Keratinocyte (primary cell): ENCODE measurements at regions not wholly inside any gene's neighbourhood (a gene's known extent, or its start where the extent isn't known, plus 50 kb on each side); places are given as distances from the start of the nearest gene placed in this dataset.

Source experiments
- DNase-seq: peaks from one replicate; pipeline ENCODE4 v3.0.0-alpha.2; 2011; ENCODE audit warnings: low read depth, missing footprints, low spot score
- FAIRE-seq: peaks from 2 replicates; lab custom pipeline; 2011; peaks lifted over from hg19 to GRCh38; lab: Jason Lieb, UNC
- H2AFZ ChIP-seq: 2 replicates; pipeline ENCODE4 v1.6.0; 2012; ENCODE audit warnings: low read length, control low read depth, inconsistent platforms; ENCODE audit not compliant: control insufficient read depth
- H3K27ac ChIP-seq: 2 replicates; pipeline ENCODE4 v1.5.1; 2011; ENCODE audit warnings: low read length; ENCODE audit not compliant: control insufficient read depth, insufficient read depth
- H3K27me3 ChIP-seq: 3 replicates; pipeline ENCODE4 v1.6.0; 2011; ENCODE audit warnings: low read length; ENCODE audit not compliant: control insufficient read depth, insufficient read depth; ENCODE audit errors: extremely low read depth
- H3K36me3 ChIP-seq, 2 experiments: 2 replicates in 1 of 2; 3 replicates in 1 of 2; pipeline ENCODE4 v1.5.1; 2011; ENCODE audit warnings: low read length in 2 of 2, mild to moderate bottlenecking in 1 of 2; ENCODE audit not compliant: control insufficient read depth in 2 of 2, insufficient read depth in 2 of 2; ENCODE audit errors: extremely low read depth in 1 of 2
- H3K4me1 ChIP-seq: 3 replicates; pipeline ENCODE4 v1.5.1; 2011; ENCODE audit warnings: low read length; ENCODE audit not compliant: control insufficient read depth, insufficient read depth; ENCODE audit errors: extremely low read depth
- H3K4me2 ChIP-seq: 3 replicates; pipeline ENCODE4 v1.6.0; 2011; ENCODE audit warnings: low read depth, low read length; ENCODE audit not compliant: control insufficient read depth, insufficient read depth; ENCODE audit errors: extremely low read depth
- H3K4me3 ChIP-seq, 3 experiments: fragments of 200-600 bp in 1 of 3; sonication (generic) in 1 of 3; 2 replicates in 2 of 3; 3 replicates in 1 of 3; pipeline ENCODE4 v1.5.1; 2011 to 2016; ENCODE audit warnings: low read length in 3 of 3, mild to moderate bottlenecking in 3 of 3, control low read depth in 2 of 3, inconsistent platforms in 1 of 3, low read depth in 1 of 3, mixed read lengths in 1 of 3, mixed run types in 1 of 3, moderate library complexity in 1 of 3; ENCODE audit not compliant: control insufficient read depth in 2 of 3, insufficient read depth in 2 of 3; ENCODE audit errors: extremely low read depth in 1 of 3
- H3K79me2 ChIP-seq: 2 replicates; pipeline ENCODE4 v1.6.0; 2012; ENCODE audit warnings: low read length; ENCODE audit not compliant: control insufficient read depth, insufficient read depth
- H3K9ac ChIP-seq: 3 replicates; pipeline ENCODE4 v1.6.0; 2011; ENCODE audit warnings: low read length; ENCODE audit not compliant: control insufficient read depth, insufficient read depth; ENCODE audit errors: extremely low read depth
- H3K9me1 ChIP-seq: 3 replicates; pipeline ENCODE4 v1.6.0; 2011; ENCODE audit warnings: low read length; ENCODE audit not compliant: control insufficient read depth, insufficient read depth; ENCODE audit errors: extremely low read depth
- H3K9me3 ChIP-seq: 2 replicates; pipeline ENCODE4 v1.5.1; 2012; ENCODE audit warnings: low read depth, low read length; ENCODE audit not compliant: control insufficient read depth
- H4K20me1 ChIP-seq: 3 replicates; pipeline ENCODE4 v1.6.0; 2011; ENCODE audit warnings: low read length; ENCODE audit not compliant: control insufficient read depth, insufficient read depth; ENCODE audit errors: extremely low read depth
- CTCF ChIP-seq, 3 experiments: IDR thresholded peaks in 1 of 3; conservative IDR thresholded peaks in 1 of 3; optimal IDR thresholded peaks in 1 of 3; 2 replicates in 2 of 3; 3 replicates in 1 of 3; pipeline versions ENCODE3 to v1.5.1; 2011; ENCODE audit warnings: low read length in 3 of 3, mild to moderate bottlenecking in 3 of 3, moderate library complexity in 2 of 3, control low read depth in 1 of 3, inconsistent platforms in 1 of 3; ENCODE audit not compliant: insufficient read depth in 2 of 3; ENCODE audit errors: extremely low read depth in 1 of 3
- EZH2 ChIP-seq: IDR thresholded peaks from one replicate; pipeline ENCODE4 v1.6.1; 2012; ENCODE audit warnings: inconsistent platforms, mild to moderate bottlenecking, low read length, moderate library complexity
- dilution Hi-C: fragments of 300-500 bp; cut with MboI; formaldehyde crosslinking; loops from one replicate; pipeline ENCODE4 v1.7.0; 2020; ENCODE audit warnings: low sequenced_read_pairs; ENCODE audit not compliant: extremely low pct_ligation_motif_present

- FAIRE-seq (no peak), DNase-seq (no peak)
- H3K27ac ChIP-seq, result no peak overlapping the region
- H4K20me1 ChIP-seq, result no peaks in the 10 kb centered on the region
- no peaks in the 10 kb centered on the region for H3K79me2 ChIP-seq
- H3K4me1 ChIP-seq, result no peaks in the 10 kb centered on the region
- dilution Hi-C loops, result no loop called here
- H3K9ac ChIP-seq, result no peak overlapping the region
- no peak overlapping the region for H2AFZ ChIP-seq
- H3K9me3 ChIP-seq, result no peaks in the 10 kb centered on the region
- H3K27me3 ChIP-seq, result no peaks in the 10 kb centered on the region
- no peaks in the 10 kb centered on the region for H3K9me1 ChIP-seq
- H3K36me3 ChIP-seq, result no peaks in the 10 kb centered on the region
- TF ChIP-seq EZH2 (no peak), CTCF (optimal IDR thresholded peaks at IDR 0.05 in 1 of 3, IDR thresholded peaks at IDR 0.05 in 1 of 3, conservative IDR thresholded peaks at IDR 0.05 in 1 of 3; ENCODE audit: extremely low read depth in 1 of 3, insufficient read depth in 2 of 3, low read length in 3 of 3) (no peak)
- H3K4me3 ChIP-seq, result no peak overlapping the region
- H3K4me2 ChIP-seq, result no peak overlapping the region
Measured at GRCh38 chr15:39473298-39473947, 107.5 kb upstream of the THBS1 start.

GRCh38 chr15:39474657-39475056 lies 106.2 kb upstream of the THBS1 start:
- Histone ChIP-seq H3K9me1 (no peaks in the 10 kb centered on the region), H3K9ac (no peak overlapping the region), H3K79me2 (no peaks in the 10 kb centered on the region), H3K9me3 (no peaks in the 10 kb centered on the region), H3K4me2 (no peak overlapping the region), H3K4me1 (no peaks in the 10 kb centered on the region), H4K20me1 (no peaks in the 10 kb centered on the region), H3K27me3 (no peaks in the 10 kb centered on the region), H2AFZ (no peak overlapping the region), H3K36me3 (no peaks in the 10 kb centered on the region), H3K27ac (no peak overlapping the region), H3K4me3 (no peak overlapping the region)
- TF ChIP-seq CTCF (optimal IDR thresholded peaks at IDR 0.05 in 1 of 3, IDR thresholded peaks at IDR 0.05 in 1 of 3, conservative IDR thresholded peaks at IDR 0.05 in 1 of 3; ENCODE audit: extremely low read depth in 1 of 3, insufficient read depth in 2 of 3, low read length in 3 of 3), result no peak
- no peak for TF ChIP-seq EZH2
- FAIRE-seq, result no peak
- no peak for DNase-seq
- dilution Hi-C loops, result no loop called here
